HUES48 (cell line): ENCODE measurements at regions not wholly inside any gene's neighbourhood (a gene's known extent, or its start where the extent isn't known, plus 50 kb on each side); places are given as distances from the start of the nearest gene placed in this dataset.

ENCODE experiments used
- H3K27ac ChIP-seq: one replicate; pipeline ENCODE4 v1.7.0; 2013; ENCODE audit warnings: low read depth, low read length, inconsistent platforms
- H3K27me3 ChIP-seq: 2 replicates; pipeline ENCODE4 v1.6.1; 2013; ENCODE audit warnings: mild to moderate bottlenecking, low read length; ENCODE audit not compliant: control insufficient read depth, insufficient read depth
- H3K36me3 ChIP-seq: 2 replicates; pipeline ENCODE4 v1.6.1; 2013; ENCODE audit warnings: low read length; ENCODE audit not compliant: control insufficient read depth, insufficient read depth
- H3K4me1 ChIP-seq: 2 replicates; pipeline ENCODE4 v1.6.1; 2013; ENCODE audit warnings: mild to moderate bottlenecking, low read length; ENCODE audit not compliant: control insufficient read depth, insufficient read depth
- H3K4me3 ChIP-seq: 2 replicates; pipeline ENCODE4 v1.5.1; 2013; ENCODE audit warnings: mild to moderate bottlenecking, low read depth, low read length
- H3K9ac ChIP-seq: 2 replicates; pipeline ENCODE4 v1.6.1; 2013; ENCODE audit warnings: mild to moderate bottlenecking, low read depth, low read length, moderate library complexity
- H3K9me3 ChIP-seq: 2 replicates; pipeline ENCODE4 v1.6.1; 2013; ENCODE audit warnings: low read length; ENCODE audit not compliant: control insufficient read depth, insufficient read depth

DNA sequence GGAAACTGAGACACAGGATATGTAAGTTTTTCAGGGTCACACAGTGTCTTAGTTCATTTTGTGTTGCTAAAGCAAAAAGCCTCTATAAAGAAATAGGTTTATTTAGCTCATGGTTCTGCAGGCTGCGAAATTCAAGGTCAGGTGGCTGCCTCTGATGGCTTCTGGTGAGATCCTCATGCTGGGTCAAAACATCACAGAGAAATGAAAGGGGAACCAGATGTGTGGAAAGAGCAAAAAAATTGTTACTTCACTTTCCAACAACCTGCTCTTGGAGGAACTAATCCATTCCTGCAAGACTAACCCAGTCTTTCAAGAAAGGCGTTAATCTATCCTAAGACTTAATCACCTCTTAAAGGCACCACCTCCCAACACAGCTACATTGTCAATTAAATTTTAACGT, 64.2 kb upstream of the UBL3 start:
- Histone ChIP-seq H3K27ac (no peak overlapping the region), H3K4me1 (no peaks in the 10 kb centered on the region), H3K36me3 (no peaks in the 10 kb centered on the region), H3K27me3 (no peaks in the 10 kb centered on the region), H3K9ac (no peak overlapping the region), H3K9me3 (no peaks in the 10 kb centered on the region), H3K4me3 (no peak overlapping the region)

- no peaks in the 10 kb centered on the region for H3K27me3 ChIP-seq
- H3K9ac ChIP-seq: no peak overlapping the region
- H3K4me1 ChIP-seq: no peaks in the 10 kb centered on the region
- no peaks in the 10 kb centered on the region for H3K9me3 ChIP-seq
- H3K4me3 ChIP-seq: no peak overlapping the region
- no peaks in the 10 kb centered on the region for H3K36me3 ChIP-seq
- H3K27ac ChIP-seq: no peak overlapping the region
Measured at GRCh38 chr13:29911781-29912418, 61.5 kb upstream of the UBL3 start.

GRCh38 chr13:29909975-29910674, 59.7 kb upstream of the UBL3 start:
- no peaks in the 10 kb centered on the region for H3K27me3 ChIP-seq
- H3K36me3 ChIP-seq: no peaks in the 10 kb centered on the region
- no peaks in the 10 kb centered on the region for H3K9me3 ChIP-seq
- H3K4me3 ChIP-seq: no peak overlapping the region
- H3K27ac ChIP-seq: no peak overlapping the region
- no peaks in the 10 kb centered on the region for H3K4me1 ChIP-seq
- no peak overlapping the region for H3K9ac ChIP-seq

- Histone ChIP-seq H3K27me3 (no peaks in the 10 kb centered on the region), H3K4me1 (no peaks in the 10 kb centered on the region), H3K27ac (no peak overlapping the region), H3K36me3 (no peaks in the 10 kb centered on the region), H3K9ac (no peak overlapping the region), H3K4me3 (no peak overlapping the region), H3K9me3 (no peaks in the 10 kb centered on the region)
Measured at GRCh38 chr13:29909081-29909730, 58.8 kb upstream of the UBL3 start.

DNA sequence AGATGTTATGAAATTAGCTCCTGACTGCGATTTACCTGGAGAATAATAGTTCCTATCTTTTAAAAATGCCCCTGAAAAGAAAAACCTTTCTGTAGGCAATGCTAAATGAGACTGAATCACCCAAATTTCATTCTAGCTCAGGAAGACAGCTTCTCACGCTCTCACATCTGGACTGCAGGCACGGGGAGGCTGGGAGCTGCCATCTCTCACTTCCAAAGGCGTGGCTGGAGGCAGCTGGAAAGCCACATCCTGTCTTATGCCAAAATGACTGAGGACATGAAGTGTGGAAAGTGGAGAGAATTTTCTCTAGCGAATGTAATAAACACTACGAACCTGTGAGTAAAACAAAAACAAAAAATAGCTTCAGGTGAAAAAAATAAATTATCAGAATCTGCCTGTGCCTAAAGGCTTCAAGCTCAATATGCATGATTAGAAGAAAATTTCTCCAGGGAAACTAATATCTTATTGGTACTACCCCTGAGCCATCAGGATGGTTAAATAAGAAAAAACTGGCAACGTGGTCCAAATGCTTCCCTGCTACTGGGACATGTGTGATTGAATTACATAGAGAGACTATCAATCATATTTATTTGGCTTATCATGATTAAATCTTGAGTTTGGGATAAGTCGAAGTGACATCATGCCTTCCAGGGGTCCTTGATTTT, 58.1 kb upstream of the UBL3 start:
- H3K27ac ChIP-seq: no peak overlapping the region
- no peaks in the 10 kb centered on the region for H3K9me3 ChIP-seq
- no peak overlapping the region for H3K9ac ChIP-seq
- no peak overlapping the region for H3K4me3 ChIP-seq
- H3K4me1 ChIP-seq: no peaks in the 10 kb centered on the region
- no peaks in the 10 kb centered on the region for H3K27me3 ChIP-seq
- H3K36me3 ChIP-seq: no peaks in the 10 kb centered on the region

DNA sequence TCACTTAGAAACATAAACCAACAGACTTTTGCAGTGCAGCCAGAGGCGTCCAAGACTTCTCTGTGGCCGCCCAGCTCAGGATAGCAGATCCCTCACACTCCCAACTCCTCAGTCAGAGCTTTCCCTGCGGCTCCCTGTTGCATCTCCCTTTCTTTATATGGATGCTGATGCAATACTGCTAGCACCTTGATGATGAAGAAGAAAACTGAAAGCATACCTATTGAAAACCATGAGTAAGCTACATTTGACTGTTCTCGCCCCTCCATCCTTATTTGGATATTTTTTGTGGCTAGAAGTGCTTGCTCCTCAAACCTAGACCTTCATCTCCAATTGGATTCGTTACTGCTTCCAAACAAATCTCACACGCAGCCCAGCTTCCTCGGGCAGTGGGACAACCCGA, 57.3 kb upstream of the UBL3 start:
- H3K27me3 ChIP-seq: no peaks in the 10 kb centered on the region
- H3K4me3 ChIP-seq: no peak overlapping the region
- H3K9me3 ChIP-seq: no peaks in the 10 kb centered on the region
- H3K27ac ChIP-seq: no peak overlapping the region
- no peaks in the 10 kb centered on the region for H3K36me3 ChIP-seq
- H3K4me1 ChIP-seq: no peaks in the 10 kb centered on the region
- H3K9ac ChIP-seq: no peak overlapping the region

- Histone ChIP-seq H3K27ac (no peak overlapping the region), H3K27me3 (no peaks in the 10 kb centered on the region), H3K9ac (no peak overlapping the region), H3K4me1 (no peaks in the 10 kb centered on the region), H3K9me3 (no peaks in the 10 kb centered on the region), H3K36me3 (no peaks in the 10 kb centered on the region), H3K4me3 (no peak overlapping the region)
Measured at GRCh38 chr13:29906432-29907011, 56.1 kb upstream of the UBL3 start.

- H3K27me3 ChIP-seq: no peaks in the 10 kb centered on the region
- no peak overlapping the region for H3K27ac ChIP-seq
- H3K9me3 ChIP-seq: no peaks in the 10 kb centered on the region
- no peak overlapping the region for H3K4me3 ChIP-seq
- H3K36me3 ChIP-seq: no peaks in the 10 kb centered on the region
- H3K4me1 ChIP-seq: no peaks in the 10 kb centered on the region
- H3K9ac ChIP-seq: no peak overlapping the region
Measured at GRCh38 chr13:29905845-29906244, 55.4 kb upstream of the UBL3 start.

- Histone ChIP-seq H3K36me3 (no peaks in the 10 kb centered on the region), H3K4me1 (no peaks in the 10 kb centered on the region), H3K4me3 (no peak overlapping the region), H3K27me3 (no peaks in the 10 kb centered on the region), H3K9me3 (no peaks in the 10 kb centered on the region), H3K9ac (no peak overlapping the region), H3K27ac (no peak overlapping the region)
Measured at GRCh38 chr13:29903996-29904395, 53.6 kb upstream of the UBL3 start.

- no peak overlapping the region for H3K4me3 ChIP-seq
- no peaks in the 10 kb centered on the region for H3K9me3 ChIP-seq
- no peaks in the 10 kb centered on the region for H3K27me3 ChIP-seq
- H3K4me1 ChIP-seq: no peaks in the 10 kb centered on the region
- H3K9ac ChIP-seq: no peak overlapping the region
- no peak overlapping the region for H3K27ac ChIP-seq
- H3K36me3 ChIP-seq: no peaks in the 10 kb centered on the region
Measured at GRCh38 chr13:29903543-29903942, 53.1 kb upstream of the UBL3 start.
